ENCODE measurements at regions not wholly inside any gene's neighbourhood (a gene's known extent, or its start where the extent isn't known, plus 50 kb on each side); places are given as distances from the start of the nearest gene placed in this dataset.

DNA sequence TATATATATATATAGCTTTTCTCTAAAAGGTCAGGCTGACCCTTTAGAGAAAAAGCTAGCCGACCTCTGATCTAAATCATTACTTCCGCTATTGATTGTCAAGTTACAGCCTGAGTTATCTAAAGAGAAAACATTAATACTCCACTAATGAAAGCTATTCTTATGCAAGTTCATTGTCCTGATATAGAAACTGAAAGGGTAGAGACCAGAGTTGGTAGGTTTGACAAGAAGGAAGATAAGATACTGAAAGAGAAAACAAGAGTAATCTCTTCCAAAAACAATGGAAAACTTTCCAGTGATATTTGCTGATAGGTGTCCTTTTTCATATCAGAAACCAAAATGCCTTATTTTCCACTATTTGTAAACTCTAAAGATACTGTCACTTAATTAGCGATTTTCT, 62.8 kb upstream of the SLC39A10 start:
- Histone ChIP-seq H3K9me3 (ENCODE audit: severe bottlenecking) (no peaks in the 10 kb centered on the region), H3K27ac (ENCODE audit: poor library complexity, severe bottlenecking) (no peak overlapping the region), H3K4me3 (ENCODE audit: severe bottlenecking) (no peak overlapping the region), H3K4me1 (ENCODE audit: insufficient read depth, poor library complexity, severe bottlenecking) (no peaks in the 10 kb centered on the region), H3K36me3 (ENCODE audit: low read depth) (no peaks in the 10 kb centered on the region), H3K27me3 (ENCODE audit: insufficient read depth, poor library complexity, severe bottlenecking) (no peaks in the 10 kb centered on the region)
- no peak for TF ChIP-seq CTCF (IDR thresholded peaks at IDR 0.05; ENCODE audit: poor library complexity, severe bottlenecking)
- no peak for DNase-seq (ENCODE audit: low spot score)
- ATAC-seq (ENCODE audit: low read depth) = no peak

- TF ChIP-seq CTCF (IDR thresholded peaks at IDR 0.05; ENCODE audit: poor library complexity, severe bottlenecking) = no peak
- ATAC-seq (ENCODE audit: low read depth) (no peak), DNase-seq (ENCODE audit: low spot score) (no peak)
- Histone ChIP-seq H3K4me3 (ENCODE audit: severe bottlenecking) (no peak overlapping the region), H3K27me3 (ENCODE audit: insufficient read depth, poor library complexity, severe bottlenecking) (no peaks in the 10 kb centered on the region), H3K27ac (ENCODE audit: poor library complexity, severe bottlenecking) (no peak overlapping the region), H3K4me1 (ENCODE audit: insufficient read depth, poor library complexity, severe bottlenecking) (no peaks in the 10 kb centered on the region), H3K9me3 (ENCODE audit: severe bottlenecking) (no peaks in the 10 kb centered on the region), H3K36me3 (ENCODE audit: low read depth) (no peaks in the 10 kb centered on the region)
These were observed 64.9 kb upstream of the SLC39A10 start for GRCh38 chr2:195592105-195592504.

- Histone ChIP-seq H3K36me3 (ENCODE audit: low read depth) (no peaks in the 10 kb centered on the region), H3K27me3 (ENCODE audit: insufficient read depth, poor library complexity, severe bottlenecking) (no peaks in the 10 kb centered on the region), H3K4me1 (ENCODE audit: insufficient read depth, poor library complexity, severe bottlenecking) (no peaks in the 10 kb centered on the region), H3K27ac (ENCODE audit: poor library complexity, severe bottlenecking) (no peak overlapping the region), H3K9me3 (ENCODE audit: severe bottlenecking) (no peaks in the 10 kb centered on the region), H3K4me3 (ENCODE audit: severe bottlenecking) (no peak overlapping the region)
- DNase-seq (ENCODE audit: low spot score) (no peak), ATAC-seq (ENCODE audit: low read depth) (no peak)
- TF ChIP-seq CTCF (IDR thresholded peaks at IDR 0.05; ENCODE audit: poor library complexity, severe bottlenecking) = no peak
These were observed 66.2 kb upstream of the SLC39A10 start for GRCh38 chr2:195590861-195591205.

DNA sequence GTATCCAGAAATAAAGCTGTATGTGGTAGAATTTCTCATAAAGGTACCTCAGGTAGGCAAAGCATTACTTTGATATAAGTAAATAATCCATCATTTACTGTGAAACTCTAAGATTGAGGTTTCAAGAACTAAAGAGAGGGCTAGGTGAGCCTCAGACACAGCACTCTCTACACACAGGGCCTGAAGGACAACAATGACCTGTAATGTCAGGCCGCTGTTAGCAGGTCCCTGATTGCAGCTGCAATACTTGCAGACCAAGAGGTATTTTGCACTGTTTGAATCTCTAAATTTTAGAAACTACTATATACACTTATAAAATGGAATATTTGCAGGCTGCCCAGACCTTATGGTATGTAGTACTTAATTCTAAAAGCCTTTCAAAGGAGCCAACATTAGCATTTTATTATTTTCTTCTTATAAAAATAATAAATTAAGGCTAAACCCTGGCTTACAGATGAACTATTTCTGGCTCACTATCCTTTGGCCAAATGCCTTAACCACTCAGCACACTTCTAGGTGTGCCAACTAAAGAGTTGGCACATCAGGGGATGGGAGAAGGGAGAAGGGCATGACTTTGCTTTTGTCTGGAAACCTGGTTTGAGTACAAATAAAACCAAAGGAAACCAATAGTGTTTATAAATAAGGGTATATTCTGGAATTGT, 66.7 kb upstream of the SLC39A10 start:
- ATAC-seq (ENCODE audit: low read depth) = no peak

More for the DNA sequence above, 66.7 kb upstream of the SLC39A10 start:
- no peaks in the 10 kb centered on the region for H3K36me3 ChIP-seq (ENCODE audit: low read depth)
- no peaks in the 10 kb centered on the region for H3K9me3 ChIP-seq (ENCODE audit: severe bottlenecking)
- no peak for TF ChIP-seq CTCF (IDR thresholded peaks at IDR 0.05; ENCODE audit: poor library complexity, severe bottlenecking)
- no peak overlapping the region for H3K4me3 ChIP-seq (ENCODE audit: severe bottlenecking)
- H3K27ac ChIP-seq (ENCODE audit: poor library complexity, severe bottlenecking) = no peak overlapping the region
- H3K27me3 ChIP-seq (ENCODE audit: insufficient read depth, poor library complexity, severe bottlenecking) = no peaks in the 10 kb centered on the region
- H3K4me1 ChIP-seq (ENCODE audit: insufficient read depth, poor library complexity, severe bottlenecking) = no peaks in the 10 kb centered on the region
- DNase-seq (ENCODE audit: low spot score) = no peak
